GM21447 (cell line): ENCODE measurements at regions not wholly inside any gene's neighbourhood (a gene's known extent, or its start where the extent isn't known, plus 50 kb on each side); places are given as distances from the start of the nearest gene placed in this dataset.
"Not testable (repeated sequence)": the region's sequence is repeated elsewhere in the genome, so short reads cannot be mapped to it uniquely, and the experiment has no call there.

Experiments
- ATAC-seq: cut with Tn5 transposase; IDR thresholded peaks from one replicate; pipeline ENCODE4 v1.9.1; 2021; ENCODE audit not compliant: unreplicated experiment

DNA sequence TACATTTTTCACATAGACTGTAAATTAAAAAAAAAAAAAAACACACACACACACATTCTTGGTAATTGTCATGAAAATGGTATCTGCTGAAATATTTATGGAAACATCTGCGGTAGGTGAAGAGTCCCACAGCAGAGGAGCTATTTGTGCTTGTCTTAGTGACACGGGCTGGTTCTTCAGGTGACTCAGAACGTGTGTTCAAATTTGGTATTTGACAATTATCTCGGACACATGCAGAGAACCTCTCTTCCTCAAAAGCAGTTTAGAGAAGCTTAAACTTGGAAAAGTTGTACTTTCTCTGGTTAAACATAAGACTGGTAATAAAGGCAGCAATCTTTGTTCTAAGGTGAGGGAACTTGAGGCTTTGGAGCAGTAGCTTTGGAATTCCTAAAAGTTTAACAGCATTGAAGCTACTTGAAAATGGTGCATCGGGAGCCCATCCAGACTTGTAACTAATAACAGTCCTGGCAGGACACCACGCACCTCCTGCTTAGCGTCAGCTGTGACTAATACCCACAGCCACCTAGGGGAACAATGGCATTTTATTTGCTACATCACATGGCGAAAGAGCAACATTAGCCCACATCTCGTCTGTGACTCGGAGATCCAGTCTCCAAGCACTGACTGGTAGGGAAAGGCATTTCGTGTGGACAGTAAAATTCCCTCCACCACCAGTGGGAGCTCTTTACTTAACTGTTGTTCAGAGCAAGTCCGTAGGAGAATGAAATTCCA is 1505.1 kb upstream of the SLC10A2 start:
- no peak for ATAC-seq

GRCh38 chr13:104567114-104567513 is 1500.9 kb upstream of the SLC10A2 start:
- ATAC-seq, result no peak

DNA sequence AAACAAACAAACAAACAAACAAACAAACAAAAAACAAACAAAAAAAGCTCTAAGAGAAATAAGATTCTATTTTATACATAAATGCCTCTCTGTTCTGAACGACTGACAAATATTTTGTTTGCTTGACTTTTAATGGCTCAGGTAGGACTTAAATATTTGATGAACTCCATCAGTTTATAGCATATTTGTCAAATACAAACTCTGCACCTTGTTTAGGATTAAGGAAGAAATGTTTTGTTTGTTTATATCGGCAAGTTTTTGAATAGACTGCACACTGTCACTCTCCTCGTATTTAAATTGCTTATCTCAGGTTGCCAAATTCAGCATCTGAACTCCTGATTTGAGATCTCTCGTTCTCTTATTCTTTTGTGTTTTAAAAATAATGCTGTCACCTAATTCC is 1499.7 kb upstream of the SLC10A2 start:
- no peak for ATAC-seq

DNA sequence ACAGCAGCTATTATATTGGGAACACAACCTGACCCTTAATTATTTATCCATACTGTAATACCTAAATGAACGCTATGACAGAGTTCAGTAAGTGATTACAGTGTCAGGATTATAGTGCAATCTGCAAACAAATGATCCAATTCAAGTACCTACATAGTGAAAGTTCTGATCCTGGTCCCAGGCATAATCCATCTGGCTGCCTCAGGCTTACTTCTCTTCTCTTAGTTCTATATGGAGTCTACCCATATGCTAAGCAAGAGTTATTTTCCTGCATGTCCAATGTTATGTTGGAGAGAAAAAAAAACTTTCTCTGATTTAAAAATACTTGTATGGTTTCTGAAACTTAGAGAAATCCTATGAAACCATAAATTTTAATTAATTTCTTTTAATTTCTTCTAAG is 1487.7 kb upstream of the SLC10A2 start:
- no peak for ATAC-seq

DNA sequence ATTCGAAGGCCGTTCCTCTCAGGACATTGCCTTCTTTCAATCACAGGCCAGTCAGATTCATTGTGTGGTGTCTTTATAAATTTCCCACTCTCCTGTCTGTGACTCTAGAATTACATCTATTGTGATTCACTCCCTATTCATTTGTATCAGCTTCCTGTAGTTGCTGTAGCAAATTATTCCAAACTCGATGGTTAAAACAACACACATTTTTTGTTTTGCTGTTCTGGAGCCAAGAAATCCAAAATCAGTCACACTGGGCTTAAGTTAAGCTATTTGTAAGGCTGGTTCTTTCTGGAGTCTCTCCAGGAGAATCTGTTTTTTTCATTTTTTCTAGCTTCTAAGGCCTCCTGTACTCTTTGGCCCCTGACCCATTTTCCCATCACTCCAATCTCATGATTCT is 1487.0 kb upstream of the SLC10A2 start:
- ATAC-seq, result no peak

DNA sequence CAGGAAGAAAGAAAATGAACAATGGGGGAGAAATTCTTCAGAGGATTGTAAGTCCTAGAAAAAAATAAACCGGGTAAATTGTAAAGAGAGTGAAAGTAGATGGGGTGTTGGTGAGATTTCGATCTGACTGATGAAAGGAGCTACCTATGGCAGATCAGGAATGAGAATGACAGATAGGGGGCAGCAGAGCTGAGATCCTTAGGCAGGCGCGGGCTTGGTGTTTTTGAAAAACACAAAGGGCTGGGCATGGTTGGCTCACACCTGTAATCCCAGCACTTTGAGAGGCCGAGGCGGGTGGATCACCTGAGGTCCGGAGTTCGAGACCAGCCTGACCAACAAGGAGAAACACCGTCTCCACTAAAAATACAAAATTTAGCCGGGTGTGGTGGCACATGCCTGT is 1468.6 kb upstream of the SLC10A2 start:
- no peak for ATAC-seq

DNA sequence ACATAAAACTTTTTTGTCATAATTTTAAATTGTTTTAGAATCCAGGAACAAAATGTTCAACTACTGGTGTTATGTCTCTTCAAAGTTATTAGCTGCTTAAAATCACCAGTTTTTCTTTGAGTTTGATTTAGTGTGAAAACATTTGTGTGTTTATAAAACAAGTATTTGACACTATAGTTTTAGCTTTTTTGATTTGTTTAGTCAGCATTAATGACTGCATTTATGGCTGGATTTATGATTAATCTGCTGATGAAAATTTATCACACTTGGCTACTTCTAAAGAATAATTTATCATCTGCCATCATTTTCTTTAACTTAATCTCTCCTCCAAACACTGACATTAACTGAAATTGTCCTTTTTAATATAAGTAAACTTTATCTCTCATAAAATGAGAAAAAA is 1465.9 kb upstream of the SLC10A2 start:
- ATAC-seq, result no peak

DNA sequence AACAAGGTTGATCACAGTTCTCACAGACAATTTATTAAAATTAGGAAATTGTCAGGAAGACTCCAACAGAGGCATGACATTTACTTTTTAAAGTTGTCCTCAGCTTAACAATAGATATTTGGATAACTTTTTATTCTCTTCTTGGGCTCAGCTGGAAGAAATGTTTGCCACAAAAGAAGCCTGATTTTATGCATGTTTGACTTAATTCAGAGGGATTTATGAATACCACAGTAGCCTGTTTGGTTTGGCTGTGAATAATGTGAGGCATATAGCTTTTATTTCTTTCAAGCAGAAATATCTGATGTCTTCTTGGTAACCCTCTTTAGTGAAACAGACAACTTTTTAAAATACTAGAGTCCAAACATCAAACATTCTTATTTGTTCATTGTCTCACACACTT is 1464.5 kb upstream of the SLC10A2 start:
- no peak for ATAC-seq

DNA sequence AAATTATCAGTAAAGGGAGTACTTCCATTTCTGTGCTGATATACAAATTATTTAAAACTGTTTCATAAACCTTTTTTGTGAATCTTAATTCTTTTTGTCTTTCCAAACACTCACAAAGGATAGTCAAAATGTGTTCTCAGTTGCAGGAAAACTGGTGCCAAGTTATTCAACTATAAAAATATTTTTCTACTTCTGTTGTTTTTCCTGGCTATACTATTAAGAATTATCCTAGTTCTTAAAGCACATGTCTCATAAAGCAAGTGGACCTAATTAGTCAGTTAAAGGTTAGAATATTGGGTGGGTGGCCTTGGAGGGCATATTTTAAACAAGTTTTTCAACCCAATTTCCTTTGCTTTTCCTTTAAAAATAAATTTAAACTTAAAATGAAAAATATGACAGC is 1460.3 kb upstream of the SLC10A2 start:
- no peak for ATAC-seq

DNA sequence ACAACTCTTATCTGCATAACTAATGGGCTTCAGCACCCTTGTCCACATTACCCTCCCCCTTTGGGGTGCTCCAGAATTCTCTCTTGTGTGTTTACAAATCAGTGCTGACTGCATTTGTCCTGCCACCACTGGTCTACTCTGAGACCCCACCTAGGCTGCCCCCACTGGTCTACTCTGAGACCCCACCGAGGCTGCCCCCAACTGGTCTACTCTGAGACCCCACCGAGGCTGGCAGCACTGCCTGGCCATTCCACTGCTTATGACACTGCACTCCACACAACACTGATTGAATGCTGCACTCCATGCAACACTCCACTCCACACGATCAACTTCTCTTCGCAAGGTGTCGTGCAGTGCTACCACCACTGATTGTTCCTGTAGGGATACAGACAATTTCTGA is 1459.2 kb upstream of the SLC10A2 start:
- ATAC-seq, result no peak

- no peak for ATAC-seq
Observed at GRCh38 chr13:104522235-104523072, 1456.2 kb upstream of the SLC10A2 start.

DNA sequence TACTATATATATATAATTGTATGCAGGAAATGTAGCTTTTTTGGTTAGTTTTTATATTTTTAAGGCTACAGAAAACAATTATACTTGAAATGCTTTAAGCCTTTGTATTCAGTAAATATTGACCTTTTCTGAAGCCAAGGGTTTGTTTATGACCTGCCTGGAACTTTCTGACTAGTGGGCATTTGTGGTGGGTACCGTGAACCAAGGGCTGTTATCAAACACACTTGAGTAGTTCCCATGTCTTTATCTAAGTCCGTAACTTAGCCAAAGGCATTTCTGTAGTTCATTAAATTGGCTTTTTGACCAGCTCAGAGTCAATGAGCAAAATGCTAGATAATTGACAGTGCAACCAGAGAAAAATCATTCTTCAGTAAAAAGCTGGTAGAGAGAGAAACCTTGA is 1444.2 kb upstream of the SLC10A2 start:
- ATAC-seq, result no peak

GRCh38 chr13:104493502-104493901 is 1427.3 kb upstream of the SLC10A2 start:
- ATAC-seq, result not testable (repeated sequence)

GRCh38 chr13:104491916-104492315 is 1425.7 kb upstream of the SLC10A2 start:
- no peak for ATAC-seq

DNA sequence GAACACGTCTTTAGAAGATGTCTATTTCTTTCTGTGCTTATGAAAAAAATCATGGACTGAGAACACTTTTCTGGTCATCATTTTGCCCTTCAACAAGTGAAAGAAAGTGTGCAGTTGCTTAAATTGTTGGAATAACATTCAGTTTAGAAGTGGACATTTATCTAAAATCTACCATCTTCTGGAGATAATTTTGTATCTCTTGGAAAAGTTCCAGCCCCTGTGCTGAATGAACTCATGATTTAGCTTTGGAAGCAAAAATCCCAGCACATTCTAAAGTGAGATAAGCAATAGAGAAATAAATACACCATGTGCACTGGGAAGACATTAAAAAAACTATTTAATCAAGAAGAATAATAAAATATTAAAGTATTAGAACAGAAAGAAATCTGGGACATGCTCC is 1420.8 kb upstream of the SLC10A2 start:
- ATAC-seq, result no peak

GRCh38 chr13:104485571-104485970 is 1419.4 kb upstream of the SLC10A2 start:
- ATAC-seq, result no peak

GRCh38 chr13:104483631-104484030 is 1417.4 kb upstream of the SLC10A2 start:
- ATAC-seq, result no peak

- no peak for ATAC-seq
Observed at GRCh38 chr13:104477261-104477660, 1411.0 kb upstream of the SLC10A2 start.

- no peak for ATAC-seq
Observed at GRCh38 chr13:104473936-104474335, 1407.7 kb upstream of the SLC10A2 start.

DNA sequence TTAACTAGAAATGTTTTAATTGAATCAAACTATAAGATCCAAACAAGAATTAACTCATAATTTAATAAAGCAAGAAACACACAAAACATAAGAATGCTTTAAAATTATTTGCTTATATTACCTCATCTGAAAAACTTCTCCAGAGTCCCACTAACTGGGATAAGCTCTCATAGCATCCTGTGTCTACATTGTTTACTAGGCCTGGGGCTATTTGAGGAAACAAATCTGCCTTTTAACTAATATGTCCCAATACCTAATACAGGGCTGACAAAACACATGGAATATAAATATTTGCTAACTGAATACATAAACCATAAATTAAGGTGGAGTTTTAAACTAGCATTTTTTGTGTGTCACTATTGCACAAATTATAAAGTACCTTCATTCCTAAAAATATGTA is 1399.8 kb upstream of the SLC10A2 start:
- ATAC-seq, result no peak

DNA sequence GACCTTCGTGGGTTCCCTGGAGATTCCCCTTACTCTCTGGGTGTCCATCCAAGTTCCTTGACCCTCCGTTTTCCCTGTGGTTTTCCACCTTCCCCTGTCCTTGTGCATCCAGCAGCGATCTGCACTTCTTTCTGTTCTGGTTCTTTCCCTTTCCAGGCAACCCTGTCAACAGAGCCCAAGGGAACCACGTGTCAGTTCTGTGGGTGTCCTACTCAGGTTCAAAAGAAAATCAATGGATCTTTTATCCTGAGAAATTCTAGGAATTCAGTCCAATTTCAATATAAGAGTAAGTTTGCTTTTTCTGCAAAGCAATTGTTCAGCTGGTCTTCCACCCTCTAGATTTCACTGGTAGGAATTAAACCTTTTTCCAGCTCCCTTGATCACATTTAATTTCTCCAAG is 1394.8 kb upstream of the SLC10A2 start:
- ATAC-seq, result no peak

GRCh38 chr13:104460554-104460953 is 1394.3 kb upstream of the SLC10A2 start:
- ATAC-seq, result no peak
